GM12865 (cell line): ENCODE measurements at regions not wholly inside any gene's neighbourhood (a gene's known extent, or its start where the extent isn't known, plus 50 kb on each side); places are given as distances from the start of the nearest gene placed in this dataset.

ENCODE experiments used
- DNase-seq: peaks from one replicate; pipeline ENCODE4 v3.0.0; 2010; ENCODE audit warnings: low read depth
- H3K4me3 ChIP-seq: 2 replicates; pipeline ENCODE4 v1.5.1; 2011; ENCODE audit warnings: mild to moderate bottlenecking, low read depth, low read length, control low read depth
- TF ChIP-seq, protein P1 (sequence below): IDR thresholded peaks from 2 replicates; pipeline ENCODE4 v1.5.1; 2011; ENCODE audit warnings: low read length, control low read depth, low read depth, inconsistent platforms; ENCODE audit not compliant: insufficient read depth; ENCODE audit errors: missing control alignments

DNA sequence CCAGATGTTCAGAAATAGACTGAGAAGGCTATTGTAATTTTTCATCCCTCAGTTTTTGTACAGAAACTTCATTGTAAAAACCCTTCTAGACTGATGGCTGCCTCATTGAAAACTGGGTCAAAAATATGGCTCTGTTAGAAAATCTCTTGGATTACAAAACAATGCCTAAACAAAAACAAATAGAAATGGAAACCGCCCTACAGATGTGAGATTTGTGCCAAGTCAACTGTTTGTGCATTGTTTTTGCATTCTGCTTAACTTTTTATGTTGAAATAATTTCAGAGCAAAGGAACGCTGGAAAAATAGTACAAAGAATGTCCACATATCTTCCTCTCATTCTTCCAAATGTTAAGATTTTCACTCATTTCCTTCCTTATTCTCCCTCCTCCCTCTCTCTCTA lies 425.1 kb downstream of the FOXA2 start:
- TF ChIP-seq, protein P1, sequence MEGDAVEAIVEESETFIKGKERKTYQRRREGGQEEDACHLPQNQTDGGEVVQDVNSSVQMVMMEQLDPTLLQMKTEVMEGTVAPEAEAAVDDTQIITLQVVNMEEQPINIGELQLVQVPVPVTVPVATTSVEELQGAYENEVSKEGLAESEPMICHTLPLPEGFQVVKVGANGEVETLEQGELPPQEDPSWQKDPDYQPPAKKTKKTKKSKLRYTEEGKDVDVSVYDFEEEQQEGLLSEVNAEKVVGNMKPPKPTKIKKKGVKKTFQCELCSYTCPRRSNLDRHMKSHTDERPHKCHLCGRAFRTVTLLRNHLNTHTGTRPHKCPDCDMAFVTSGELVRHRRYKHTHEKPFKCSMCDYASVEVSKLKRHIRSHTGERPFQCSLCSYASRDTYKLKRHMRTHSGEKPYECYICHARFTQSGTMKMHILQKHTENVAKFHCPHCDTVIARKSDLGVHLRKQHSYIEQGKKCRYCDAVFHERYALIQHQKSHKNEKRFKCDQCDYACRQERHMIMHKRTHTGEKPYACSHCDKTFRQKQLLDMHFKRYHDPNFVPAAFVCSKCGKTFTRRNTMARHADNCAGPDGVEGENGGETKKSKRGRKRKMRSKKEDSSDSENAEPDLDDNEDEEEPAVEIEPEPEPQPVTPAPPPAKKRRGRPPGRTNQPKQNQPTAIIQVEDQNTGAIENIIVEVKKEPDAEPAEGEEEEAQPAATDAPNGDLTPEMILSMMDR, result no peak
- H3K4me3 ChIP-seq, result no peak overlapping the region
- no peak for DNase-seq

DNA sequence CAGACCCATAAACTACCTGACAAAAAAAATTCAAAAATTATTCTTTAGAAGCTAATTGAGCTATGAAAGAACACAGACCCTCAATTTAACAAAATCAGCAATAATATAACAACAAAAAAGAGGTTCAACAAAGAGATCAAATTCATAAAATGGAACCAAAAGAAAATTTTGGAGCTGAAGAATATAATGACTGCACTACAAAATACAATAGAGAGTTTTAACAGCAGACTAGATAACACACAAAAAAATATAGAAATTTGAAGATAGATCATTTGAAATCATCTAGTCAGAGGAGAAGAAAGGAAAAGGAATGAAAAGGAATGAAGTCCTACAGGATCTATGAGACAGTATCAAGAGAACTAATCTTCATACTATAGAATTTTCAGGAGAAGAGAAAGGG lies 422.1 kb downstream of the PAX1 start:
- DNase-seq, result no peak
- TF ChIP-seq, protein P1, result no peak
- no peak overlapping the region for H3K4me3 ChIP-seq

DNA sequence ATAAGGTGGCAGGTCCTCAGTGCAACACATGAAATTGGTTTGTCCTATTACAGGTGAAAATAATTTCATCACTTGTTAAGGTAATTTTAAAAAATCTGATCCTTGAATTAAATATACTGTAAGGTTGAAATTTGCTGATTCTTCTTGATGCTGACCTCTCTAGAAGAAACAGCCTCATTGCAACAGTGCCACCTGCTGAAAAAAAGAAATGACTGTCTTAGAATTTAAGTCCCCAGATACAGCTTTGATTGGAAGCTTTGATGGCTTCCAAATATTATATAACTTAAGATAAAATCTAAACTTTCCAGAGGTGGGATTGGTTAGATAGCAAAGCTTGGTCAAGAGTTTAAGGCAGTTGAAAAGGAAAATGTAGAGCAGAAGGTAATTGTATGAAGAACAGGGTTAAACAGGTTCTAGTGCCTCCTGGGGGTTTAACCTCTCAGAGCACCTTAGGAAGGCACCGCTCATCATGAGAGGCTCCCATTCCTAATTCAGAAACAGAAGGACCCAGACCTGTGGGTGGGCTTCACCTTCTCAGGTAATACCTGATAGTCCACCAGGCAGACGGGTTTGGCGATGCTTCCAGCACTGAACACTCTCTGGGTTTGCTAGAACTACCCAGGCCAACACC lies 401.0 kb downstream of the PAX1 start:
- TF ChIP-seq, protein P1, result no peak
- H3K4me3 ChIP-seq, result no peak overlapping the region
- DNase-seq, result no peak

DNA sequence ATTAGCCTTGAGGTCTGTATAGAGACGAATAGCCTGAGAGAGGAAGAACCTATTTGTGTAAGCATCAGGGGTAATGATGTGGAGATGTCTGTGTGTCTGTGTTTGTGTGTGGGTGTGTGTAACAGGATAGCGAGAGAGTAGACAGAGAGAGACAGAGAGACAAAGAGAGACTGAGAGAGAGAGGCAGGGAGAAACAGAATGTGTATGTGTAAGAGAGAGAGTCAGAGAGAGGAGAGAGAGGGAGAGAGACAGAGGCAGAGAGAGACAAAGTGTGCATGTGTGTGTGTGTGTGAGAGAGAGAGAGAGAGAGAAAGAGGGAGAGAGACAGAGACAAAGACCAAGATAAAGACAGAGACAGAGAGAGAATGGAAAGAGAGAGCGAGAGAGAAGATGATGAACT lies 396.1 kb downstream of the PAX1 start:
- DNase-seq, result no peak
- TF ChIP-seq, protein P1, result no peak
- H3K4me3 ChIP-seq, result no peak overlapping the region

DNA sequence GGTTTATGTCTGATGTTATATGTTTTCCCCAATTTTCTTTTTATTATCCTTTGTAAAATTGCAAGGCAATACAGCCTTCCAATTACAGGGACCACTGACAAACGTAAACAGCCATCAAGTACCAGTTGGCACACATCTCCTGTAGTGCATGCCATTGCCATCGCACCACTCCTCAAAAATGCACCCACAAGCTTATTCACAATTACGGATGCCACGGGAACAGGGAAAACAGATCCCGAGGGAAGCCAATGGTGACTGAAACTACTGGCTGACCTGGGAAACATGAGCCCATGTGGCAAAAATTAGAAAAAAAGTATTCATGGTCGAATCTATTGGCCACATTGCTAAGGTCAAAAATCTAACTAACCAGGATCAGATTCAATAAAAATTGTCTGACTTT lies 395.2 kb downstream of the PAX1 start:
- no peak for DNase-seq
- no peak overlapping the region for H3K4me3 ChIP-seq
- TF ChIP-seq, protein P1, result no peak

DNA sequence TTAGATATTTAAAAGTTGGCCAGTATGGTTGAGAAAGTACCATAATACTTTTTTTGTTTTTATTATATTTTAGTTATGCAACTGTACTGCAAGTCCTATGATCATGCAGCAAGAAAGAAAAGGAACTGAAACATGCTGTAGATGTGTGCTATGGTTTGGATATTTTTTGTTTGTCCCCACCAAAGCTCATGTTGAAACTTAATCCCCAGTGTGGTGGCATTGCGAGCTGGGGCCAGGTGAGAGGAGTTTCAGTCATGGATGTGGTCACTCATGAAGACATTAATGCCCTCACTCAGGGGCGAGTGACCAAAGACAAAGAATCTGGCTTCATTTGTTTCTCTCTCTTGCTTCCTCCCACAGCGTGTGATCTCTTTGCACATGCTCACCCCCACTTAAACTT lies 393.9 kb downstream of the PAX1 start:
- TF ChIP-seq, protein P1, result no peak
- H3K4me3 ChIP-seq, result no peak overlapping the region
- DNase-seq, result peak; percentile 2

DNA sequence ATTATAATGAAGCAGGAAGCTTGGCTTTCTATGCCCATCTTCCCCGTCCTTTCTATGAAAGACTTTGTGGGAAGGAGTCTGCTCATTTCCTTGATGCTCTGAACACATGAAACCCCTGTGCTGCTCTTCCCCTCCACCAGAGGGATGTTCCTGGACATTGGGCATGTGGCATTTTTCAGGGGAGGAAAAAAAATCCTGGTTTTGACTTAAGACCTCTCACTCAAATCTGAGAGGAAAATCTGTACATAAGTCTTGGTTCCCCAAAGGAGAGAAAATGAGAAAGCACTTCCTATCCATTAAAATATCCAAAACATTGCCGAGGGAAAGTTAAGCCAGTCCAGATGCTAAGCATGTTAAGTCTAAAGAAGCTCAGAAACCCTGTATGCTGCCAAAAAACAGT lies 393.0 kb downstream of the PAX1 start:
- no peak overlapping the region for H3K4me3 ChIP-seq
- TF ChIP-seq, protein P1, result no peak
- DNase-seq, result no peak
